ENCODE measurements at regions not wholly inside any gene's neighbourhood (a gene's known extent, or its start where the extent isn't known, plus 50 kb on each side); places are given as distances from the start of the nearest gene placed in this dataset.

DNA sequence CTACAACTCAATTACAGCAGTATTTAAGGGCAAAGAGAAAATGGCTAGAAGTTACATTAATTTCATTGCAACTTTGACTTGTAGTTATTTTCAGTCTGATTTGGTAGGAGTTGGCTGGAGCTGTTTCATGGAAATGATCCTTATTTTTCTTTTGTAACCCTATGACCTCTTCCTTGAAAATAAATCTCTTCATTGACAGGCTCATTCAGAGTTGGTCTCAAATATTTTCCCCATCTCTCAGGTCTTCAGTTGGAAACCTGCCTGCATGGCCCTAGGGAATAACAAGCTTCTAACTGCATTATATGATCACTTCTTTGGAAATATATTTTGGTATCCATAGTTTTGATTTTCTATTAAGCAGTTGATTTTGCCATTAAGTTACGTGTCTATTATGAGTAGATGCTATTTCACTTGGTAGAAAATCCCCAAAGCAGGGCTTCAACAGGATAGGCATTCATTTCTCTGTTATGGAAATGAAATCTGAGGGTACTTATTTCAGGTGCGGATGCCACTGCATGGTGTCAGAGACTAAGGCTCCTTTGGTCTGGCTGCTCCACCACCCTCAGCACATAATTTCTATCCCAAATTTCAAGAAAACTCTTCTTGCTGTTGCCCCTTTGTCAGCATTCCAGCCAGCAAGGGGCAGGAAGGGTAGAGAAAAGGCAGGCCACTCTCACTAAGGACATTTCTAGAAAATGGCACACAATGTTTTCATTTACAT lies 502.5 kb downstream of the SPRY1 start:
- TF ChIP-seq, protein P1, sequence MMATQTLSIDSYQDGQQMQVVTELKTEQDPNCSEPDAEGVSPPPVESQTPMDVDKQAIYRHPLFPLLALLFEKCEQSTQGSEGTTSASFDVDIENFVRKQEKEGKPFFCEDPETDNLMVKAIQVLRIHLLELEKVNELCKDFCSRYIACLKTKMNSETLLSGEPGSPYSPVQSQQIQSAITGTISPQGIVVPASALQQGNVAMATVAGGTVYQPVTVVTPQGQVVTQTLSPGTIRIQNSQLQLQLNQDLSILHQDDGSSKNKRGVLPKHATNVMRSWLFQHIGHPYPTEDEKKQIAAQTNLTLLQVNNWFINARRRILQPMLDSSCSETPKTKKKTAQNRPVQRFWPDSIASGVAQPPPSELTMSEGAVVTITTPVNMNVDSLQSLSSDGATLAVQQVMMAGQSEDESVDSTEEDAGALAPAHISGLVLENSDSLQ (IDR thresholded peaks at IDR 0.05), result 0 out of 2 replicates have a peak, but pooled peaks have one; percentile 15
- no peak for TF ChIP-seq FOXM1 (IDR thresholded peaks at IDR 0.05; ENCODE audit: borderline replicate concordance)
- ChIA-PET CTCF (no interaction called here), POLR2A (no interaction called here)
- DNase-seq (ENCODE audit: extremely low spot score), result no peak

- ChIA-PET CTCF (no interaction called here), POLR2A (no interaction called here)
- TF ChIP-seq, protein P1 (IDR thresholded peaks at IDR 0.05), result no peak
- no peak for TF ChIP-seq NFRKB (IDR thresholded peaks at IDR 0.05)
- no peak for TF ChIP-seq TARDBP (IDR thresholded peaks at IDR 0.05)
- TF ChIP-seq ARNT (IDR thresholded peaks at IDR 0.05), result no peak
- TF ChIP-seq SUZ12 (IDR thresholded peaks at IDR 0.05), result no peak
- no peak for TF ChIP-seq FOXM1 (IDR thresholded peaks at IDR 0.05; ENCODE audit: borderline replicate concordance)
- TF ChIP-seq SP1 (IDR thresholded peaks at IDR 0.05), result no peak
- no peak for TF ChIP-seq ZNF384 (IDR thresholded peaks at IDR 0.05)
- no peak for TF ChIP-seq HDGF (IDR thresholded peaks at IDR 0.05; ENCODE audit: borderline replicate concordance)
- no peak for TF ChIP-seq ELF4 (IDR thresholded peaks at IDR 0.05)
- TF ChIP-seq FOXA1 (IDR thresholded peaks at IDR 0.05), result no peak
- TF ChIP-seq FOXK2 (IDR thresholded peaks at IDR 0.05), result no peak
- no peak for TF ChIP-seq BHLHE40 (IDR thresholded peaks at IDR 0.05; ENCODE audit: borderline replicate concordance)
- no peak for TF ChIP-seq L3MBTL2 (conservative IDR thresholded peaks at IDR 0.05)
- no peak for TF ChIP-seq LEF1 (IDR thresholded peaks at IDR 0.05; ENCODE audit: borderline replicate concordance)
- no peak for DNase-seq (ENCODE audit: extremely low spot score)
These were observed 508.3 kb downstream of the SPRY1 start for GRCh38 chr4:123904882-123905281.

- CTCF ChIA-PET, result interaction anchor here (0.6 kb wide), 1 partner anchor 15 kb away, joined by 8 read pairs; no protein-coding TSS in a partner anchor
- TF ChIP-seq CTBP1 (IDR thresholded peaks at IDR 0.05; ENCODE audit: borderline replicate concordance), result no peak
- no peak for TF ChIP-seq BHLHE40 (IDR thresholded peaks at IDR 0.05; ENCODE audit: borderline replicate concordance)
- TF ChIP-seq TARDBP (IDR thresholded peaks at IDR 0.05), result no peak
- no peak for TF ChIP-seq LEF1 (IDR thresholded peaks at IDR 0.05; ENCODE audit: borderline replicate concordance)
- no peak for TF ChIP-seq FOXK2 (IDR thresholded peaks at IDR 0.05)
- TF ChIP-seq HDGF (IDR thresholded peaks at IDR 0.05; ENCODE audit: borderline replicate concordance), result no peak
- no peak for TF ChIP-seq SUZ12 (IDR thresholded peaks at IDR 0.05)
- TF ChIP-seq FOXM1 (IDR thresholded peaks at IDR 0.05; ENCODE audit: borderline replicate concordance), result no peak
- no peak for TF ChIP-seq L3MBTL2 (conservative IDR thresholded peaks at IDR 0.05)
- no peak for TF ChIP-seq NFRKB (IDR thresholded peaks at IDR 0.05)
- no peak for TF ChIP-seq SP1 (IDR thresholded peaks at IDR 0.05)
- no peak for TF ChIP-seq ARNT (IDR thresholded peaks at IDR 0.05)
- TF ChIP-seq ZNF384 (IDR thresholded peaks at IDR 0.05), result no peak
- no peak for TF ChIP-seq FOXA1 (IDR thresholded peaks at IDR 0.05)
- TF ChIP-seq ELF4 (IDR thresholded peaks at IDR 0.05), result no peak
- TF ChIP-seq, protein P1 (IDR thresholded peaks at IDR 0.05), result no peak
- no peak for DNase-seq (ENCODE audit: extremely low spot score)
- POLR2A ChIA-PET, result no interaction called here
These were observed 517.0 kb downstream of the SPRY1 start for GRCh38 chr4:123913598-123913997.

DNA sequence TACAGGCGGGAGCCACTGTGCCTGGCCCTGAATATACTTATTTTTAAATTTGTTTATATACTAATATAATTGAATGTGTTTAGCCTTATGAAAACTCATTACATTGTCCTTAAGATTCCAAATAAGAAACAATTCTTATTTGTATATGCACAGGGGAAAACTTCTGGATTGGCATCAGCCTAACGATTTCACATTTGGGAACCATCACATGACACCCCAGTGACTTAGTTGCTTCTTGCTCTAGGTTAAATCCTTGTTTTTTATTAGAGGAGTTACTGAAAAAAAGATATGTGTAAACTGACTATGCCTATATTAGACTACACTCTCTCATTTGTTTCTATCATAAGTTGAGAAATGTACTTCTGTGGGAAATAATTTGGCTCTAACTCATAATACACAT lies 520.2 kb downstream of the SPRY1 start:
- CTCF ChIA-PET, result no interaction called here
- TF ChIP-seq FOXA1 (IDR thresholded peaks at IDR 0.05) (no peak), TARDBP (IDR thresholded peaks at IDR 0.05) (no peak), NFRKB (IDR thresholded peaks at IDR 0.05) (no peak), FOXM1 (IDR thresholded peaks at IDR 0.05; ENCODE audit: borderline replicate concordance) (no peak), ARNT (IDR thresholded peaks at IDR 0.05) (no peak), SUZ12 (IDR thresholded peaks at IDR 0.05) (no peak), L3MBTL2 (conservative IDR thresholded peaks at IDR 0.05) (no peak)
- TF ChIP-seq, protein P1 (IDR thresholded peaks at IDR 0.05), result no peak
- no peak for DNase-seq (ENCODE audit: extremely low spot score)
- POLR2A ChIA-PET, result no interaction called here

GRCh38 chr4:123919576-123920098 lies 523.0 kb downstream of the SPRY1 start:
- ChIA-PET POLR2A (no interaction called here), CTCF (no interaction called here)
- no peak for DNase-seq (ENCODE audit: extremely low spot score)
- TF ChIP-seq TARDBP (IDR thresholded peaks at IDR 0.05), result no peak
- TF ChIP-seq BHLHE40 (IDR thresholded peaks at IDR 0.05; ENCODE audit: borderline replicate concordance), result no peak
- TF ChIP-seq SUZ12 (IDR thresholded peaks at IDR 0.05), result no peak
- no peak for TF ChIP-seq FOXK2 (IDR thresholded peaks at IDR 0.05)
- TF ChIP-seq, protein P1 (IDR thresholded peaks at IDR 0.05), result no peak
- no peak for TF ChIP-seq ARNT (IDR thresholded peaks at IDR 0.05)
- TF ChIP-seq FOXA1 (IDR thresholded peaks at IDR 0.05), result no peak
- no peak for TF ChIP-seq ELF4 (IDR thresholded peaks at IDR 0.05)
- TF ChIP-seq L3MBTL2 (conservative IDR thresholded peaks at IDR 0.05), result no peak
- TF ChIP-seq CTBP1 (IDR thresholded peaks at IDR 0.05; ENCODE audit: borderline replicate concordance), result no peak
- TF ChIP-seq NFRKB (IDR thresholded peaks at IDR 0.05), result no peak
- no peak for TF ChIP-seq LEF1 (IDR thresholded peaks at IDR 0.05; ENCODE audit: borderline replicate concordance)
- no peak for TF ChIP-seq HDGF (IDR thresholded peaks at IDR 0.05; ENCODE audit: borderline replicate concordance)
- no peak for TF ChIP-seq ZNF384 (IDR thresholded peaks at IDR 0.05)
